ELR (cell line): ENCODE measurements at regions not wholly inside any gene's neighbourhood (a gene's known extent, or its start where the extent isn't known, plus 50 kb on each side); places are given as distances from the start of the nearest gene placed in this dataset.

Experiments used
- DNase-seq: peaks from one replicate; pipeline ENCODE4 v3.0.0-alpha.2; 2015; ENCODE audit warnings: low read depth

- no peak for DNase-seq
Measured at GRCh38 chr5:54927097-54927746, 58.2 kb downstream of the ESM1 start.

- no peak for DNase-seq
Measured at GRCh38 chr5:54924487-54924886, 60.9 kb downstream of the ESM1 start.

GRCh38 chr5:54917323-54917722 lies 68.1 kb downstream of the ESM1 start:
- DNase-seq, result no peak

- no peak for DNase-seq
Measured at GRCh38 chr5:54915466-54916027, 69.8 kb downstream of the ESM1 start.

GRCh38 chr5:54912021-54912420 lies 73.4 kb downstream of the ESM1 start:
- DNase-seq, result no peak

GRCh38 chr5:54909911-54910870 lies 75.2 kb downstream of the ESM1 start:
- peak; percentile 36 for DNase-seq

- DNase-seq, result peak; percentile 17
Measured at GRCh38 chr5:54908774-54909525, 76.4 kb downstream of the ESM1 start.

GRCh38 chr5:54905942-54906537 lies 79.4 kb downstream of the ESM1 start:
- DNase-seq, result peak; percentile 77

- peak; percentile 54 for DNase-seq
Measured at GRCh38 chr5:54905246-54905795, 80.1 kb downstream of the ESM1 start.

- peak; percentile 77 for DNase-seq
Measured at GRCh38 chr5:54904425-54904824, 81.0 kb downstream of the ESM1 start.

- DNase-seq, result peak; percentile 26
Measured at GRCh38 chr5:54902791-54903473, 82.5 kb downstream of the ESM1 start.

GRCh38 chr5:54900984-54901725 lies 84.2 kb downstream of the ESM1 start:
- DNase-seq, result peak; percentile 77

- no peak for DNase-seq
Measured at GRCh38 chr5:54897001-54897400, 88.4 kb downstream of the ESM1 start.

GRCh38 chr5:54895816-54896341 lies 89.5 kb downstream of the ESM1 start:
- peak; percentile 70 for DNase-seq

- DNase-seq, result no peak
Measured at GRCh38 chr5:54894957-54895815, 90.2 kb downstream of the ESM1 start.

- peak; percentile 70 for DNase-seq
Measured at GRCh38 chr5:54889826-54890225, 95.6 kb downstream of the ESM1 start.

GRCh38 chr5:54887663-54888062 lies 97.7 kb downstream of the ESM1 start:
- no peak for DNase-seq

- DNase-seq, result no peak
Measured at GRCh38 chr5:54886866-54887265, 98.5 kb downstream of the ESM1 start.

GRCh38 chr5:54885636-54886035 lies 99.8 kb downstream of the ESM1 start:
- no peak for DNase-seq
